Panc1 (cell line): ENCODE measurements at regions not wholly inside any gene's neighbourhood (a gene's known extent, or its start where the extent isn't known, plus 50 kb on each side); places are given as distances from the start of the nearest gene placed in this dataset.

ENCODE experiments used
- ATAC-seq: fragments of 200-7000 bp; cut with Tn5 transposase; 2 replicates; pipeline ENCODE4 v1.9.1; 2020; ENCODE audit warnings: mild to moderate bottlenecking, moderate library complexity
- BruUV-seq: library from RNA; stranded (reverse); fragments of 400-500 nt; replicated peaks from 2 replicates; lab custom pipeline; 2021; lab: Mats Ljungman, UMichigan
- CTCF ChIA-PET: fragments of 300-600 bp; sonication (Branson Sonifier 250); formaldehyde crosslinking; loops from one replicate; lab custom pipeline; 2022; ENCODE audit warnings: antibody characterized with exemption; lab: Charles Lee
- POLR2A ChIA-PET: fragments of 300-600 bp; sonication (Branson Sonifier 250); formaldehyde crosslinking; loops from one replicate; lab custom pipeline; 2022; ENCODE audit warnings: antibody characterized with exemption; lab: Charles Lee
- DNase-seq: peaks from one replicate; pipeline ENCODE4 v3.0.0-alpha.2; 2010; ENCODE audit warnings: low read depth, low spot score
- H3K27ac ChIP-seq: 2 replicates; pipeline ENCODE4 v1.5.1; 2011; ENCODE audit warnings: mild to moderate bottlenecking, low read length, inconsistent platforms
- H3K27me3 ChIP-seq: fragments of 200-500 bp; sonication (Bioruptor generic); 2 replicates; pipeline ENCODE4 v1.6.0; 2014; ENCODE audit warnings: low read length, inconsistent platforms; ENCODE audit not compliant: control insufficient read depth, insufficient read depth
- H3K36me3 ChIP-seq: fragments of 200-500 bp; sonication (Bioruptor generic); 2 replicates; pipeline ENCODE4 v1.5.1; 2014; ENCODE audit warnings: inconsistent platforms, mild to moderate bottlenecking, low read length, moderate library complexity; ENCODE audit not compliant: control insufficient read depth, insufficient read depth
- H3K4me1 ChIP-seq: 2 replicates; pipeline ENCODE4 v1.5.1; 2011; ENCODE audit warnings: inconsistent platforms, mild to moderate bottlenecking, low read length, moderate library complexity; ENCODE audit not compliant: control insufficient read depth, insufficient read depth
- H3K4me3 ChIP-seq, 2 experiments: 2 replicates each; pipeline ENCODE4 v1.5.1; 2011 to 2012; ENCODE audit warnings: low read depth in 2 of 2, low read length in 2 of 2, mild to moderate bottlenecking in 2 of 2, inconsistent platforms in 1 of 2, moderate library complexity in 1 of 2
- H3K9me3 ChIP-seq: fragments of 200-500 bp; sonication (Bioruptor generic); 2 replicates; pipeline ENCODE4 v1.5.1; 2014; ENCODE audit warnings: low read depth, mild to moderate bottlenecking, inconsistent platforms, low read length, moderate library complexity; ENCODE audit not compliant: control insufficient read depth, insufficient read depth
- CTCF ChIP-seq: fragments of 450-650 bp; IDR thresholded peaks from 2 replicates; pipeline ENCODE4 v1.5.1; 2017; ENCODE audit warnings: mild to moderate bottlenecking
- POLR2AphosphoS5 ChIP-seq: IDR thresholded peaks from 2 replicates; pipeline ENCODE4 v1.6.1; 2012; ENCODE audit warnings: mild to moderate bottlenecking, low read depth, low read length, moderate library complexity
- SIN3A ChIP-seq: IDR thresholded peaks from 2 replicates; pipeline ENCODE4 v1.6.1; 2012; ENCODE audit warnings: low read depth, mild to moderate bottlenecking, low read length, moderate library complexity, borderline replicate concordance; ENCODE audit not compliant: insufficient read depth
- TCF7L2 ChIP-seq: IDR thresholded peaks from 2 replicates; pipeline ENCODE4 v1.6.1; 2011; ENCODE audit warnings: mild to moderate bottlenecking, low read depth, low read length, inconsistent platforms
- in situ Hi-C: cut with HindIII; loops from 2 replicates; pipeline ENCODE4 v1.10.0; 2016; ENCODE audit warnings: low sequenced_read_pairs, low pct_unique_long_range_greater_than_20kb
- intact Hi-C: fragments of 100-400 bp; cut with micrococcal nuclease; formaldehyde crosslinking; loops from one replicate; pipeline ENCODE4 v1.10.0; 2022; ENCODE audit not compliant: unreplicated experiment
- TF ChIP-seq, protein P1 (sequence below), 2 experiments: IDR thresholded peaks; 2 replicates each; pipeline ENCODE4 v1.6.1; 2011 to 2012; ENCODE audit warnings: low read depth in 2 of 2, control low read depth in 1 of 2, low read length in 1 of 2, mild to moderate bottlenecking in 1 of 2, moderate library complexity in 1 of 2; ENCODE audit not compliant: insufficient read depth in 1 of 2

- ATAC-seq = no peak
- H3K4me3 ChIP-seq = no peak overlapping the region
- POLR2A ChIA-PET = no interaction called here
- H3K27me3 ChIP-seq = no peaks in the 10 kb centered on the region
- no peak for DNase-seq
- intact Hi-C loops (no loop called here), in situ Hi-C loops (no loop called here)
- no peaks in the 10 kb centered on the region for H3K4me1 ChIP-seq
- no peak for TF ChIP-seq SIN3A
- no peak for TF ChIP-seq CTCF
- no peak for TF ChIP-seq POLR2AphosphoS5
- no peak for TF ChIP-seq TCF7L2
- no peaks in the 10 kb centered on the region for H3K36me3 ChIP-seq
- H3K27ac ChIP-seq = no peak overlapping the region
- CTCF ChIA-PET = no interaction called here
- no TSS peak for BruUV-seq
- no peaks in the 10 kb centered on the region for H3K9me3 ChIP-seq
Observed at GRCh38 chr15:61381501-61381900, 152.4 kb upstream of the RORA start.

GRCh38 chr15:61380270-61380669 lies 151.2 kb upstream of the RORA start:
- Histone ChIP-seq H3K4me3 (no peak overlapping the region), H3K27ac (no peak overlapping the region), H3K4me1 (no peaks in the 10 kb centered on the region), H3K9me3 (no peaks in the 10 kb centered on the region), H3K36me3 (no peaks in the 10 kb centered on the region), H3K27me3 (no peaks in the 10 kb centered on the region)
- DNase-seq (no peak), ATAC-seq (no peak)
- in situ Hi-C loops = no loop called here
- TF ChIP-seq POLR2AphosphoS5 = no peak
- TF ChIP-seq CTCF = no peak
- no peak for TF ChIP-seq SIN3A
- no peak for TF ChIP-seq TCF7L2
- TF ChIP-seq, protein P1, sequence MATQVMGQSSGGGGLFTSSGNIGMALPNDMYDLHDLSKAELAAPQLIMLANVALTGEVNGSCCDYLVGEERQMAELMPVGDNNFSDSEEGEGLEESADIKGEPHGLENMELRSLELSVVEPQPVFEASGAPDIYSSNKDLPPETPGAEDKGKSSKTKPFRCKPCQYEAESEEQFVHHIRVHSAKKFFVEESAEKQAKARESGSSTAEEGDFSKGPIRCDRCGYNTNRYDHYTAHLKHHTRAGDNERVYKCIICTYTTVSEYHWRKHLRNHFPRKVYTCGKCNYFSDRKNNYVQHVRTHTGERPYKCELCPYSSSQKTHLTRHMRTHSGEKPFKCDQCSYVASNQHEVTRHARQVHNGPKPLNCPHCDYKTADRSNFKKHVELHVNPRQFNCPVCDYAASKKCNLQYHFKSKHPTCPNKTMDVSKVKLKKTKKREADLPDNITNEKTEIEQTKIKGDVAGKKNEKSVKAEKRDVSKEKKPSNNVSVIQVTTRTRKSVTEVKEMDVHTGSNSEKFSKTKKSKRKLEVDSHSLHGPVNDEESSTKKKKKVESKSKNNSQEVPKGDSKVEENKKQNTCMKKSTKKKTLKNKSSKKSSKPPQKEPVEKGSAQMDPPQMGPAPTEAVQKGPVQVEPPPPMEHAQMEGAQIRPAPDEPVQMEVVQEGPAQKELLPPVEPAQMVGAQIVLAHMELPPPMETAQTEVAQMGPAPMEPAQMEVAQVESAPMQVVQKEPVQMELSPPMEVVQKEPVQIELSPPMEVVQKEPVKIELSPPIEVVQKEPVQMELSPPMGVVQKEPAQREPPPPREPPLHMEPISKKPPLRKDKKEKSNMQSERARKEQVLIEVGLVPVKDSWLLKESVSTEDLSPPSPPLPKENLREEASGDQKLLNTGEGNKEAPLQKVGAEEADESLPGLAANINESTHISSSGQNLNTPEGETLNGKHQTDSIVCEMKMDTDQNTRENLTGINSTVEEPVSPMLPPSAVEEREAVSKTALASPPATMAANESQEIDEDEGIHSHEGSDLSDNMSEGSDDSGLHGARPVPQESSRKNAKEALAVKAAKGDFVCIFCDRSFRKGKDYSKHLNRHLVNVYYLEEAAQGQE (IDR thresholded peaks at IDR 0.05; ENCODE audit: insufficient read depth in 1 of 2, low read depth in 2 of 2, low read length in 1 of 2) = no peak
- ChIA-PET POLR2A (no interaction called here), CTCF (no interaction called here)
- intact Hi-C loops = no loop called here
- no TSS peak for BruUV-seq

DNA sequence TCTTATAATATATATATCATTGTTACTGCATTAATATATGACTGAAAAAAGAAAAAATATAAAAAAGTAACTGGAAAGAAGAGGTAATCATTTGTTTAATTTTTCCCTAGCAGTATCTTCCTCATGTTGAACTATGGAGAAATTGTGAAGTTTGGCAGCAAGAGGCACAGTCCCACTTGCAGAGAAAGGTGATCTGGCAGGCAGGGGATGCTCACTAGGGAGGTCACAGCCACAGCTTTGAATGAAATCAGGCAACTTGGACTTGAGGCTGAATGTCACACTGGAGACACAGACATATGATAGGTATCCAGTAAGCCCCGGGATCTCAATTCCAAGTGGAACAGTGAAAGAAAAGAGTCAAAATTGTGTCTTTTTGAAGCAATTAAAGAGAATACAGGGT lies 149.9 kb upstream of the RORA start:
- Histone ChIP-seq H3K36me3 (no peaks in the 10 kb centered on the region), H3K9me3 (no peaks in the 10 kb centered on the region), H3K27me3 (no peaks in the 10 kb centered on the region), H3K27ac (no peak overlapping the region), H3K4me1 (no peaks in the 10 kb centered on the region), H3K4me3 (no peak overlapping the region)
- in situ Hi-C loops (no loop called here), intact Hi-C loops (no loop called here)
- ATAC-seq (no peak), DNase-seq (no peak)
- CTCF ChIA-PET = no interaction called here
- TF ChIP-seq CTCF (no peak), TCF7L2 (no peak), POLR2AphosphoS5 (no peak), SIN3A (no peak)
- TF ChIP-seq, protein P1 (IDR thresholded peaks at IDR 0.05; ENCODE audit: insufficient read depth in 1 of 2, low read depth in 2 of 2, low read length in 1 of 2) = no peak
- BruUV-seq = no TSS peak
- POLR2A ChIA-PET = no interaction called here
